Fibroblast of lung (primary cell): ENCODE measurements at regions not wholly inside any gene's neighbourhood (a gene's known extent, or its start where the extent isn't known, plus 50 kb on each side); places are given as distances from the start of the nearest gene placed in this dataset.

Source experiments
- DNase-seq, 2 donors: peaks; one replicate each; pipeline versions ENCODE4 v3.0.0 to v3.0.0-alpha.2; 2010; ENCODE audit warnings: low read depth in 2 of 2
- H2AFZ ChIP-seq: 2 replicates; pipeline ENCODE4 v1.5.1; 2012; ENCODE audit warnings: low read length, control low read depth, inconsistent platforms
- H3K27ac ChIP-seq: 2 replicates; pipeline ENCODE4 v1.5.1; 2011; ENCODE audit warnings: low read length, control low read depth; ENCODE audit not compliant: insufficient read depth
- H3K27me3 ChIP-seq: 2 replicates; pipeline ENCODE4 v1.5.1; 2011; ENCODE audit warnings: mild to moderate bottlenecking, low read length; ENCODE audit not compliant: control insufficient read depth, insufficient read depth
- H3K36me3 ChIP-seq: 2 replicates; pipeline ENCODE4 v1.5.1; 2011; ENCODE audit warnings: low read length; ENCODE audit not compliant: control insufficient read depth, insufficient read depth
- H3K4me1 ChIP-seq: 2 replicates; pipeline ENCODE4 v1.5.1; 2011; ENCODE audit warnings: low read length; ENCODE audit not compliant: control insufficient read depth, insufficient read depth; ENCODE audit errors: extremely low read depth
- H3K4me2 ChIP-seq: 2 replicates; pipeline ENCODE4 v1.5.1; 2011; ENCODE audit warnings: low read length, control low read depth; ENCODE audit not compliant: insufficient read depth; ENCODE audit errors: extremely low read depth
- H3K4me3 ChIP-seq, 4 experiments: fragments of 200-600 bp in 1 of 4; sonication (generic) in 1 of 4; replicated peaks in 1 of 4; 2 replicates each; pipeline ENCODE4 v1.5.1; 2011 to 2016; ENCODE audit warnings: low read length in 4 of 4, low read depth in 3 of 4, mild to moderate bottlenecking in 3 of 4, control low read depth in 2 of 4, inconsistent platforms in 1 of 4, mixed read lengths in 1 of 4; ENCODE audit not compliant: insufficient read depth in 1 of 4; ENCODE audit errors: control extremely low read depth in 1 of 4
- H3K79me2 ChIP-seq: 2 replicates; pipeline ENCODE4 v1.5.1; 2012; ENCODE audit warnings: mild to moderate bottlenecking, low read length, inconsistent platforms; ENCODE audit not compliant: control insufficient read depth, insufficient read depth
- H3K9ac ChIP-seq: 2 replicates; pipeline ENCODE4 v1.5.1; 2011; ENCODE audit warnings: mild to moderate bottlenecking, low read length, control low read depth; ENCODE audit not compliant: insufficient read depth
- H3K9me3 ChIP-seq: 2 replicates; pipeline ENCODE4 v1.5.1; 2012; ENCODE audit warnings: low read depth, low read length; ENCODE audit not compliant: control insufficient read depth, insufficient read depth
- H4K20me1 ChIP-seq: 2 replicates; pipeline ENCODE4 v1.5.1; 2011; ENCODE audit warnings: low read length; ENCODE audit not compliant: control insufficient read depth, insufficient read depth; ENCODE audit errors: extremely low read depth
- EZH2 ChIP-seq: IDR thresholded peaks from 2 replicates; pipeline ENCODE4 v1.5.1; 2012; ENCODE audit warnings: low read length, control low read depth, mild to moderate bottlenecking; ENCODE audit errors: missing control alignments
- TF ChIP-seq, protein P1 (sequence below), 2 donors: IDR thresholded peaks in 1 of 2; conservative IDR thresholded peaks in 1 of 2; 1 replicate in 1 of 2; 2 replicates in 1 of 2; pipeline ENCODE4 v1.5.1; 2011 to 2012; ENCODE audit warnings: low read length in 2 of 2, control low read depth in 1 of 2, inconsistent platforms in 1 of 2, low read depth in 1 of 2, mild to moderate bottlenecking in 1 of 2

DNA sequence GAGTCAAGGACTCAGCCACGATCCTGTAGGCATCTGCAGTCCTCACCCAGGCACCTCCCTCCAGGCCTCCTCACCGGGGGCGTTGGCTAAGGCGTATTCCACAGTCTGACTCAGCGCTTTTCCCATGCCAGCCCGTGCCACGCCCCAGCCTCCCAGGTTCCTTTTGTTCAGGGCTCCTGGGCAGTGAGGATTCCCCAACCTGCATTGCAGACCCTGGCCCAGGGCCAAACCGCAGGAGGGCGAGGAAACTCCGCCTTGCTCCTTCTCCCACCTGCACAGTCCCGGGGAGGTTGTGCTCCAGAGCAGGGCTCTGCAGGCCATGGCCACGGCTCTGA lies 202.8 kb upstream of the CST7 start:
- no peak overlapping the region for H3K4me2 ChIP-seq
- H3K4me1 ChIP-seq, result no peaks in the 10 kb centered on the region
- no peaks in the 10 kb centered on the region for H3K79me2 ChIP-seq
- no peaks in the 10 kb centered on the region for H3K36me3 ChIP-seq
- no peaks in the 10 kb centered on the region for H3K9me3 ChIP-seq
- H3K9ac ChIP-seq, result no peak overlapping the region
- H4K20me1 ChIP-seq, result no peaks in the 10 kb centered on the region
- TF ChIP-seq, protein P1, sequence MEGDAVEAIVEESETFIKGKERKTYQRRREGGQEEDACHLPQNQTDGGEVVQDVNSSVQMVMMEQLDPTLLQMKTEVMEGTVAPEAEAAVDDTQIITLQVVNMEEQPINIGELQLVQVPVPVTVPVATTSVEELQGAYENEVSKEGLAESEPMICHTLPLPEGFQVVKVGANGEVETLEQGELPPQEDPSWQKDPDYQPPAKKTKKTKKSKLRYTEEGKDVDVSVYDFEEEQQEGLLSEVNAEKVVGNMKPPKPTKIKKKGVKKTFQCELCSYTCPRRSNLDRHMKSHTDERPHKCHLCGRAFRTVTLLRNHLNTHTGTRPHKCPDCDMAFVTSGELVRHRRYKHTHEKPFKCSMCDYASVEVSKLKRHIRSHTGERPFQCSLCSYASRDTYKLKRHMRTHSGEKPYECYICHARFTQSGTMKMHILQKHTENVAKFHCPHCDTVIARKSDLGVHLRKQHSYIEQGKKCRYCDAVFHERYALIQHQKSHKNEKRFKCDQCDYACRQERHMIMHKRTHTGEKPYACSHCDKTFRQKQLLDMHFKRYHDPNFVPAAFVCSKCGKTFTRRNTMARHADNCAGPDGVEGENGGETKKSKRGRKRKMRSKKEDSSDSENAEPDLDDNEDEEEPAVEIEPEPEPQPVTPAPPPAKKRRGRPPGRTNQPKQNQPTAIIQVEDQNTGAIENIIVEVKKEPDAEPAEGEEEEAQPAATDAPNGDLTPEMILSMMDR (conservative IDR thresholded peaks at IDR 0.05 in 1 of 2, IDR thresholded peaks at IDR 0.05 in 1 of 2; ENCODE audit: low read depth in 1 of 2, low read length in 2 of 2), result no peak
- no peak for TF ChIP-seq EZH2
- no peak overlapping the region for H2AFZ ChIP-seq
- peak in 1 of 2 donors; percentile 19 for DNase-seq
- peaks cover 3% of the 10 kb centered on the region for H3K27me3 ChIP-seq
- H3K4me3 ChIP-seq, result no peak overlapping the region
- H3K27ac ChIP-seq, result no peak overlapping the region

DNA sequence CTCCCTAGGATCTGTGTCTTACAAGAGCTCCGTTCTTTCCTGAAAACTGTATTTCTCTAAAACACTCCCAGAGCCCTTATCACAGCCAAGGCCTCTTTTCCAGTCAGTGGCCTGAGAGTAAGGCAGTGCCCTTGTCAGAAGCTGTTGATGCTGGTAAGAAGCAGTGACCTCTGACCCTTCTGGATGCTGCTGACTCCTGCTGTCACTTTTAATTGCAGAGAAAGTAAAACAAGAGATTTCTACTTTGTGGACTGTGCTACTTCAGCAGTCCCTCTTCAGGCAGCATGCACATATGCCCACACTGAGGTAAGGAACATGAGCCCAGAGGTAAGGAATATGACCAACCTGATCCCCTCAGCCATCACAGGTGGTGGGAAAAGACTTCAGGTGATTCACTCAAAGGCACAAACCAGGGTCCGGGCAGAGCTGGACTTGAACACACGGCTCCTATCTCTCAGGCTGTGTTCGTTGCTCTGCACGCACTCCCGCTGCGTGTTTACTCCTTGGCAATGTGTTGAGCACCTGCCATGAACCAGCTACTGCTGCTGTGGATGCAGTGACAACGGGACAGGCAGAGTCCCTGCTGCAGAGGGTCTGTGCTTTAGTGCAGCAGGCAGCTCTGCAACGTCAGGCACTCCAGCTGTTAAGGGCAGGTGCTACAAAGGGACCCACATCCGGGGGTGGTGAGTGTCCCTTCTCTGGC lies 201.9 kb upstream of the CST7 start:
- H3K9me3 ChIP-seq, result no peaks in the 10 kb centered on the region
- H3K9ac ChIP-seq, result no peak overlapping the region
- H4K20me1 ChIP-seq, result no peaks in the 10 kb centered on the region
- H3K4me3 ChIP-seq, result no peak overlapping the region
- H3K79me2 ChIP-seq, result no peaks in the 10 kb centered on the region
- no peak for DNase-seq
- H3K36me3 ChIP-seq, result no peaks in the 10 kb centered on the region
- no peak overlapping the region for H3K4me2 ChIP-seq
- peaks cover 3% of the 10 kb centered on the region for H3K27me3 ChIP-seq
- H3K27ac ChIP-seq, result no peak overlapping the region
- no peaks in the 10 kb centered on the region for H3K4me1 ChIP-seq
- H2AFZ ChIP-seq, result no peak overlapping the region
- TF ChIP-seq, protein P1 (conservative IDR thresholded peaks at IDR 0.05 in 1 of 2, IDR thresholded peaks at IDR 0.05 in 1 of 2; ENCODE audit: low read depth in 1 of 2, low read length in 2 of 2), result no peak
- TF ChIP-seq EZH2, result no peak

DNA sequence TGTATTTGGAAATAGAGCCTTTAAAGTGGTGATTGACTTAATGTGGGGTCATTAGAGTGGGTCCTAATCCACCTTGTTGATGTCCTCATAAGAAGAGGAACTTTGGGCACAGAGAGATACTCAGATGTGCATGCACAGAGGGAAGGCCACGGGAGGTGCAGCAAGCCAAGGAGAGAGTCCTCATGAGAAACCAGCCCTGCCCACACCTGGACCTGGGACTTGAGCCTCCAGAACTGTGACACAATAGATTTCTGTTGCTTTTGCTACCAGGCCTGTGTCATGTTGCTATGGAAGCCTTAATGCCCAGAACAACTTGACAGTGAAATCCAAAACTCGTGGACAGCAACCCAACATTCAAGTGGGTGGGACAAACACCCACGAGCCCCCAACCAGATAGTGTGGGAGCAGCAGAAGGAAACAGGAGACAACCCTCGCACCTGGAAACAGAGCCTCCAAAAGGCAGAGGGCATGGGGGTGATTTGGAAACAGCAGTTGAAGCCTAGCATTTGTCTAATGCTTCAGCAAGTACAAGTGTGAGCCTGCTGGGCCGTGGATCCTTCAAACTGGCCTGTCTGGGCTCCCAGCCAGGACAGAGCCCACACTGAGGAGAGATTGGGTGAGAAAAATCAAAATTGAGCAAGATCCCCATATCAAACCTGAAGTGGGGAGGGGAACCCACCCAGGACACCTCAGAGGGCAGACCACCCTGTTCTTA lies 201.0 kb upstream of the CST7 start:
- no peaks in the 10 kb centered on the region for H3K36me3 ChIP-seq
- TF ChIP-seq, protein P1 (conservative IDR thresholded peaks at IDR 0.05 in 1 of 2, IDR thresholded peaks at IDR 0.05 in 1 of 2; ENCODE audit: low read depth in 1 of 2, low read length in 2 of 2), result no peak
- TF ChIP-seq EZH2, result no peak
- no peaks in the 10 kb centered on the region for H3K79me2 ChIP-seq
- H3K4me1 ChIP-seq, result no peaks in the 10 kb centered on the region
- peaks cover 3% of the 10 kb centered on the region for H3K27me3 ChIP-seq
- no peak for DNase-seq
- H3K4me2 ChIP-seq, result no peak overlapping the region
- no peaks in the 10 kb centered on the region for H3K9me3 ChIP-seq
- H2AFZ ChIP-seq, result no peak overlapping the region
- H3K9ac ChIP-seq, result no peak overlapping the region
- no peaks in the 10 kb centered on the region for H4K20me1 ChIP-seq
- H3K4me3 ChIP-seq, result no peak overlapping the region
- H3K27ac ChIP-seq, result no peak overlapping the region
